ENCODE measurements at regions not wholly inside any gene's neighbourhood (a gene's known extent, or its start where the extent isn't known, plus 50 kb on each side); places are given as distances from the start of the nearest gene placed in this dataset.
"Not testable (repeated sequence)": the region's sequence is repeated elsewhere in the genome, so short reads cannot be mapped to it uniquely, and the experiment has no call there.

- DNase-seq, result not testable (repeated sequence)
Observed at GRCh38 chr16:29271721-29272675, 134.5 kb downstream of the NPIPB11 start.

GRCh38 chr16:29270923-29271322 lies 135.6 kb downstream of the NPIPB11 start:
- not testable (repeated sequence) for DNase-seq

GRCh38 chr16:29270033-29270432 lies 136.5 kb downstream of the NPIPB11 start:
- not testable (repeated sequence) for DNase-seq

GRCh38 chr16:29269192-29269811 lies 137.2 kb downstream of the NPIPB11 start:
- not testable (repeated sequence) for DNase-seq

GRCh38 chr16:29268785-29269191 lies 137.7 kb downstream of the NPIPB11 start:
- not testable (repeated sequence) for DNase-seq

- DNase-seq, result not testable (repeated sequence)
Observed at GRCh38 chr16:29268348-29268747, 138.2 kb downstream of the NPIPB11 start.

- DNase-seq, result not testable (repeated sequence)
Observed at GRCh38 chr16:29267891-29268290, 138.6 kb downstream of the NPIPB11 start.

GRCh38 chr16:29267055-29267619 lies 139.4 kb downstream of the NPIPB11 start:
- not testable (repeated sequence) for DNase-seq

GRCh38 chr16:29266612-29267011 lies 139.9 kb downstream of the NPIPB11 start:
- DNase-seq, result not testable (repeated sequence)

GRCh38 chr16:29265255-29265853 lies 141.2 kb downstream of the NPIPB11 start:
- DNase-seq, result not testable (repeated sequence)

GRCh38 chr16:29264080-29264837 lies 142.3 kb downstream of the NPIPB11 start:
- DNase-seq, result not testable (repeated sequence)

- DNase-seq, result not testable (repeated sequence)
Observed at GRCh38 chr16:29262725-29263124, 143.8 kb downstream of the NPIPB11 start.

GRCh38 chr16:29261427-29262248 lies 144.9 kb downstream of the NPIPB11 start:
- not testable (repeated sequence) for DNase-seq

GRCh38 chr16:29260683-29261426 lies 145.7 kb downstream of the NPIPB11 start:
- DNase-seq, result not testable (repeated sequence)

GRCh38 chr16:29259635-29260457 lies 146.7 kb downstream of the NPIPB11 start:
- DNase-seq, result not testable (repeated sequence)

GRCh38 chr16:29258946-29259634 lies 147.4 kb downstream of the NPIPB11 start:
- DNase-seq, result not testable (repeated sequence)

GRCh38 chr16:29257419-29258336 lies 148.8 kb downstream of the NPIPB11 start:
- not testable (repeated sequence) for DNase-seq

- DNase-seq, result no peak
Observed at GRCh38 chr16:29256501-29256981, 150.0 kb downstream of the NPIPB11 start.

Data from NCI-H1417 treated with DMSO at 0.1 percent for 48 hours (cell line).